ENCODE measurements at regions not wholly inside any gene's neighbourhood (a gene's known extent, or its start where the extent isn't known, plus 50 kb on each side); places are given as distances from the start of the nearest gene placed in this dataset.

DNA sequence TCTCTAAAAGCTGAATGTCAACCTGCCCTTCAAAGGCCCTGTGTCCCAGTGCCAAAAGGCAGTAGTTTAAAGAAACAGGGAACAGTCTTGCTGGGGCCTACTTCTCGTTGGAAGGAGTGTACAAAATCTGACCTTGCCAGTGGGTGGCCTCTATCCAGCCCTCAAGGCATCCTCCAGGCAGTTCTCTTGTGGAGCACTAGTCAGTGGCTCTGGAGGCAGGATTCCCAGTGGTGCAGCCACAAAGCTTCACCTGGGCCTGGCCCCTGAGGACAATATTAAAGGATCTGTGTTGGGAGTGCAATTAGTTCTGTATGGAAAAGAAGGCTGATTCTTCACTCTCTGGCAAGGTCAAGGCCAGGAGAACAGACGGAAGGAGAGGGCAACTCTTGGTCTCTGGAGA is 237.8 kb upstream of the ADAMTS9 start:
- peaks cover 9% of the 10 kb centered on the region; the same call in 1 of the 2 replicates for H3K9me3 Mint-ChIP-seq
- CTCF ChIA-PET = no interaction called here

More for the DNA sequence above, 237.8 kb upstream of the ADAMTS9 start:
- H3K27ac Mint-ChIP-seq = no peak overlapping the region
- peaks cover 15% of the 10 kb centered on the region for H3K4me1 Mint-ChIP-seq
- POLR2A ChIA-PET = no interaction called here
- no peak for ATAC-seq
- peaks cover 10% of the 10 kb centered on the region for H3K27me3 Mint-ChIP-seq (ENCODE audit: low read depth)
- no peak for DNase-seq (ENCODE audit: low spot score)
- no peaks in the 10 kb centered on the region for H3K36me3 Mint-ChIP-seq
- no peak overlapping the region for H3K4me3 Mint-ChIP-seq
- TF ChIP-seq PRDM15 (CRISPR knock-in tag; IDR thresholded peaks at IDR 0.05) (no peak), ZNF416 (CRISPR knock-in tag; IDR thresholded peaks at IDR 0.05) (no peak), GTF2I (CRISPR knock-in tag; conservative IDR thresholded peaks at IDR 0.05) (no peak), ZNF532 (CRISPR knock-in tag; IDR thresholded peaks at IDR 0.05; ENCODE audit: borderline replicate concordance) (no peak), IRF2 (CRISPR knock-in tag; IDR thresholded peaks at IDR 0.05; ENCODE audit: borderline replicate concordance, low read depth) (no peak), CREM (CRISPR knock-in tag; IDR thresholded peaks at IDR 0.05) (no peak), NFYB (CRISPR knock-in tag; conservative IDR thresholded peaks at IDR 0.05; ENCODE audit: low read depth) (no peak), RORB (CRISPR knock-in tag; IDR thresholded peaks at IDR 0.05) (no peak), CBFB (CRISPR knock-in tag; IDR thresholded peaks at IDR 0.05; ENCODE audit: low read depth) (no peak), RELA (CRISPR knock-in tag; IDR thresholded peaks at IDR 0.05; ENCODE audit: borderline replicate concordance) (no peak), ESRRA (CRISPR knock-in tag; IDR thresholded peaks at IDR 0.05; ENCODE audit: borderline replicate concordance) (no peak), KAT7 (CRISPR knock-in tag; IDR thresholded peaks at IDR 0.05; ENCODE audit: borderline replicate concordance) (no peak)
- TF ChIP-seq, protein P1, sequence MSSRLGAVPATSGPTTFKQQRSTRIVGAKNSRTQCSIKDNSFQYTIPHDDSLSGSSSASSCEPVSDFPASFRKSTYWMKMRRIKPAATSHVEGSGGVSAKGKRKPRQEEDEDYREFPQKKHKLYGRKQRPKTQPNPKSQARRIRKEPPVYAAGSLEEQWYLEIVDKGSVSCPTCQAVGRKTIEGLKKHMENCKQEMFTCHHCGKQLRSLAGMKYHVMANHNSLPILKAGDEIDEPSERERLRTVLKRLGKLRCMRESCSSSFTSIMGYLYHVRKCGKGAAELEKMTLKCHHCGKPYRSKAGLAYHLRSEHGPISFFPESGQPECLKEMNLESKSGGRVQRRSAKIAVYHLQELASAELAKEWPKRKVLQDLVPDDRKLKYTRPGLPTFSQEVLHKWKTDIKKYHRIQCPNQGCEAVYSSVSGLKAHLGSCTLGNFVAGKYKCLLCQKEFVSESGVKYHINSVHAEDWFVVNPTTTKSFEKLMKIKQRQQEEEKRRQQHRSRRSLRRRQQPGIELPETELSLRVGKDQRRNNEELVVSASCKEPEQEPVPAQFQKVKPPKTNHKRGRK (CRISPR knock-in tag; IDR thresholded peaks at IDR 0.05; ENCODE audit: borderline replicate concordance) = no peak
- TF ChIP-seq, protein P2, sequence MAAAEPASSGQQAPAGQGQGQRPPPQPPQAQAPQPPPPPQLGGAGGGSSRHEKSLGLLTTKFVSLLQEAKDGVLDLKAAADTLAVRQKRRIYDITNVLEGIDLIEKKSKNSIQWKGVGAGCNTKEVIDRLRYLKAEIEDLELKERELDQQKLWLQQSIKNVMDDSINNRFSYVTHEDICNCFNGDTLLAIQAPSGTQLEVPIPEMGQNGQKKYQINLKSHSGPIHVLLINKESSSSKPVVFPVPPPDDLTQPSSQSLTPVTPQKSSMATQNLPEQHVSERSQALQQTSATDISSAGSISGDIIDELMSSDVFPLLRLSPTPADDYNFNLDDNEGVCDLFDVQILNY (CRISPR knock-in tag; IDR thresholded peaks at IDR 0.05) = no peak
- TF ChIP-seq, protein P3, sequence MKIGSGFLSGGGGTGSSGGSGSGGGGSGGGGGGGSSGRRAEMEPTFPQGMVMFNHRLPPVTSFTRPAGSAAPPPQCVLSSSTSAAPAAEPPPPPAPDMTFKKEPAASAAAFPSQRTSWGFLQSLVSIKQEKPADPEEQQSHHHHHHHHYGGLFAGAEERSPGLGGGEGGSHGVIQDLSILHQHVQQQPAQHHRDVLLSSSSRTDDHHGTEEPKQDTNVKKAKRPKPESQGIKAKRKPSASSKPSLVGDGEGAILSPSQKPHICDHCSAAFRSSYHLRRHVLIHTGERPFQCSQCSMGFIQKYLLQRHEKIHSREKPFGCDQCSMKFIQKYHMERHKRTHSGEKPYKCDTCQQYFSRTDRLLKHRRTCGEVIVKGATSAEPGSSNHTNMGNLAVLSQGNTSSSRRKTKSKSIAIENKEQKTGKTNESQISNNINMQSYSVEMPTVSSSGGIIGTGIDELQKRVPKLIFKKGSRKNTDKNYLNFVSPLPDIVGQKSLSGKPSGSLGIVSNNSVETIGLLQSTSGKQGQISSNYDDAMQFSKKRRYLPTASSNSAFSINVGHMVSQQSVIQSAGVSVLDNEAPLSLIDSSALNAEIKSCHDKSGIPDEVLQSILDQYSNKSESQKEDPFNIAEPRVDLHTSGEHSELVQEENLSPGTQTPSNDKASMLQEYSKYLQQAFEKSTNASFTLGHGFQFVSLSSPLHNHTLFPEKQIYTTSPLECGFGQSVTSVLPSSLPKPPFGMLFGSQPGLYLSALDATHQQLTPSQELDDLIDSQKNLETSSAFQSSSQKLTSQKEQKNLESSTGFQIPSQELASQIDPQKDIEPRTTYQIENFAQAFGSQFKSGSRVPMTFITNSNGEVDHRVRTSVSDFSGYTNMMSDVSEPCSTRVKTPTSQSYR (CRISPR knock-in tag; IDR thresholded peaks at IDR 0.05) = no peak

Data from WTC11 (cell line).